GM21515 (cell line): ENCODE measurements at regions not wholly inside any gene's neighbourhood (a gene's known extent, or its start where the extent isn't known, plus 50 kb on each side); places are given as distances from the start of the nearest gene placed in this dataset.
"Not testable (repeated sequence)": the region's sequence is repeated elsewhere in the genome, so short reads cannot be mapped to it uniquely, and the experiment has no call there.

Experiments used
- ATAC-seq: cut with Tn5 transposase; IDR thresholded peaks from one replicate; pipeline ENCODE4 v1.9.1; 2021; ENCODE audit not compliant: unreplicated experiment

- no peak for ATAC-seq
Measured at GRCh38 chr10:52477305-52477704, 163.2 kb downstream of the DKK1 start.

DNA sequence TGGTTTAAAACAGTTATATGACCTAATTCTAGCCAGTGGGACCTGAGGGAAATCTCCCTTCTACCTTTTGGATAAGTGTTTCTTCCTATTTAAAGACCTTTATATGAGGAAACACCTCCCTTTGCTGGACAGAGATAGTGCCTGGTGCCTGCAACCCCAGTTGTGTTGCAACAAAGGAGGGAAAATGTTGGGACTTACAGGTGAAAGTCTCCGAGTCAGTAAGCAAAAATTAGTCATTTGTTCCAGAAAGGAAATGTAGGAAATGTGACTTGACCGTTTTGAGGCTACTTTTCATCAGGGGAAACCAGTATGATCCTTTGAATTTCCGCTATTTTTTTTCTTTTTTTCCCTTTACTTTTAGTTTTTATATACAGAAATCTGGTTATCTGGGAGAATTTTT is 165.5 kb downstream of the DKK1 start:
- ATAC-seq: no peak

- no peak for ATAC-seq
Measured at GRCh38 chr10:52481986-52482555, 168.0 kb downstream of the DKK1 start.

DNA sequence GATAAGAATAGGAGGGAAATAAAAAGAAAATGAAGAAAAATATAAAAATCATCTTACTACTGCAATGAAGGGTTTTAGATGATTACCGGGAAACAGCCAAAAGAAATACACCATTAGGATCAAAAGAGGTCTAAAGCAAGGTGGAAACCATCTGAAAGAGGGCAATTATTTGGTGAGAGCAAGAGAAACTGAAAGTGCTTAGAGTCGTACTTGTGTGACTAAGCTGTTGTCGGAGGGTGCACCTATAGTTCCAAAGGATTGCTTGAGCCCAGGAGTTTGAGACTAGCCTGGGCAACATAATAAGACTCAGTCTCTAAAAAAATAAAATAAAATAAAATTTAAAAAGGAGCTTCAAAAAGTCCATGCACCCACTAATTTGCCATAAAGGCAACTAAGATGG is 169.5 kb downstream of the DKK1 start:
- no peak for ATAC-seq

GRCh38 chr10:52484206-52485065 is 170.4 kb downstream of the DKK1 start:
- no peak for ATAC-seq

DNA sequence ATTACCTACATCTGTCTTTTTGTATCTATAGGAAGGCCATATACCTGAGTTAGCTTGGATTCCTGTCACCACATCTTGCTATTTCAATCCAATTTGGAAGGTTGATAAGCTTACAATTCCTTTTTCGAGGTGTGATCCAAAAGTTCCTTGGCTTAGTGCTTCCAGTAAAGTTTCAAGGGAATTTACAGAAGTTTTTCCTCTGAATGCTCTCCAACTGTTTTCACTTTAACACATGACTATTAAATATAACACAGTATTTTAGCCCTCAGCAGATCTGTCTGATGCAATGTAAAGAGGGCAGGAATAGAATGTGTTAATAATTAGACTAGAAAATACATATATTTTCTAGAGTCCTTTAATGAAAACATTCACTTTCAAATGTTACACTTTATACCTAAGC is 171.4 kb downstream of the DKK1 start:
- no peak for ATAC-seq

GRCh38 chr10:52486840-52487611 is 172.9 kb downstream of the DKK1 start:
- no peak for ATAC-seq

DNA sequence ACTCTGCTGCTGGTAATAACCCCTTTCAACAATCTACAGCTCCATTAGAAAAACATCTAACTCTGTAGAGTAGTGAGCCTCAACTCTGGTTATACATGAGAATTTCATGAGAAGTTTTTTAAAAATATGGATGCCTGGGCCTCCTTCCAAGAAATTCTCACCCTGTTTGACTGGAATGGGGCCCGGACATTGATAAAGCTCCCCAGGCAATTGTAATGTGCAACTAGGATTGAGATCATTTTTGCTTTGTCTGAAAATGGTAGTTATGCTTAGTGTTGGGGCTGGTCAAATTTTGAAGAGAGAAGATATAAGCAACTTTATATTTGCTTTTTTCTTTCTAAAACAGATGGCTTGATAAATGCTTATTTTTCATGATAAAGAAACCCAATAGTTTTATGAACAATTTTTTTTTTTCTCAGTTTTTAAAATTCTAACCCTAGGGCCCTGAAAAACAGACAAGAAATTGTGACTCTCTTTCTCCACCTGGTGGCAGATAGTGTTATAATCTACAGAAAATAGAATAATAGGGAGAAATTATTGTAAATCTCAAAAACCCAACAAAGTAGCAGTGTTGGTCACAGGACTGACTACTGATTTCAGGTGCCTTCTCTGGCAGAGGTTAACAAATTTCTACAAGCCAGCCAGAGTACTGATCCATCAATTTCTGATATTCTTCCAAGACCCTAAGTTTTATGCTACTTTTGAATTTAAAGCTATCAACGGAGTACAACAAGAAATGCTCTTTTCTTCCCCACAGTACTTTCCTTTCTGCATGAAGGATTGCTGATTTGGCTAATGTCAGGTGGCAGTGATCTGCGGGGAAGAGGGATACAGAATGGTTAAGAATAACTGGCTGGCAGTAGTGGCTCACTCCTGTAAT is 174.8 kb downstream of the DKK1 start:
- ATAC-seq: no peak

- ATAC-seq: no peak
Measured at GRCh38 chr10:52491246-52491995, 177.3 kb downstream of the DKK1 start.

DNA sequence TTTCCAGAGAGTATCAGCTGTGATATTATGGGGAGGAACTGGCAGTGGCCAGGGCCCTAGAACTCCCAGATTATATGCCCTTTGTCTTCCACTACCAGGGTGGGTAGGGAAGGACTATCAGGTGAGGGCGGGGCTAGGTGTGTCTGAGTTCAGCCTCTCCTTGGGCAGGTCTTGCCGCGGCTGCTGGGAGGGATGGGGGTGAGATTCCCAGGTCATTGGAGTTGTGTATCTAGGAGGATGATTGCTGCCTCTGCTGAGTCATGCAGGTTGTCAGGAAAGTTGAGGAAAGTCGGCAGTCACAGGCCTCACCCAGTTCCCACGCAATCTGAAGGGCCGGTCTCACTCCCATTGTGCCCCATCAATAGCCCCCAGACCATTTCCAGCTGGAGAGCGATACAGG is 185.2 kb downstream of the DKK1 start:
- ATAC-seq: no peak

DNA sequence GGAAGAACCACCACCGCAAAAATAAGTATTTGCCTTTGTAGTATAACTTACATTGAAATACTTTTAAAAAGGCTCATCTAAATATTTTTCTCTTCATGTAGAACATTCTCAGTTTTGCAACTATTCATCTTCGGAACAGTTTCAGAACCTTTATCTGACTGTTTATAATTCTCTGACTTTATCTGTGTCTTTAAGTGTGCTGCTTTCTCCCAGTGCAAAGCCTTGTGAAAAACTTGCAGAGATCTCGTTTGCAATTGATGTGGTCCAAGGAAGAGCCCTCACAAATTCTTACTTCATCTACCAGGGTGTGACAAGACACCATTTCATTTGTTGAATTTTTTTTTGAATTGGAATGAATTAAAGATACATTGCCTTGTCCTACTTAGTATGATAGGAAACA is 186.4 kb downstream of the DKK1 start:
- no peak for ATAC-seq

GRCh38 chr10:52502237-52502636 is 188.2 kb downstream of the DKK1 start:
- ATAC-seq: no peak

DNA sequence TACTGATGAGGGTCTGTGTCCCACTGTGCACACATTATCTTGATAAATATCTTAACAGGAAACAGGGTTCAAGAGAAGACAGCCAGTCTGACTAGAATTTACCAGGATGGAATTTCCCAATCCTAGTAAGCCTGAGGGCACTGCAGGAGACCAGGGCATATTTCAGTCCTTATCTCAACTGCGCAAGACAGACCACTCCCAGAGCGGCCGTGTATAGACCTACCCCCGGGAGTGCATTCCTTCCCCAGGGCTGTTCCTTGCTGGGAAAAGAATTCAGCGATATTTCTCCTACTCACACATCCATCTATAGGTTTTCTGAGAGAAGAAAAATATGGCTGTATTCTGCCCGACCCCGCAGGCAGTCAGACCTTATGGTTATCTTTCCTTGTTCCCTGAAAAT is 191.3 kb downstream of the DKK1 start:
- not testable (repeated sequence) for ATAC-seq

DNA sequence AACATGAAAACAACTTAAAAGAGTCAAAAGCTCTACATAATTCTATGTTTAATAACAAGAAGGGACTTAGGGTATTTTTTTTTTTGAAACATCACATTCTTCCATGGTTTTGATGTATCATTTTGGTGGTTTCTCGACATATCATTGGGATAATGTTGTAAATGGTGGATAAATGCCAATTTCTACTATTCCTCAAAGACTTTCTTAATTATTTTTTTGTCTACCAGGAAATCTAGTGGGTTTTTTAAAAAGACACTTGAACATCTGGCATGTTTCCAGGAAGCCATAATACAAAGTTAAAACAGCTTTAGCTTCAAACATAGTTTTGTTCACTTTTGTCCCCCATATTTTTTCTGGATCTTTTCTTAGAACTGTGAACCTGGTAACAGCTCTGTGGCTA is 200.4 kb downstream of the DKK1 start:
- no peak for ATAC-seq

DNA sequence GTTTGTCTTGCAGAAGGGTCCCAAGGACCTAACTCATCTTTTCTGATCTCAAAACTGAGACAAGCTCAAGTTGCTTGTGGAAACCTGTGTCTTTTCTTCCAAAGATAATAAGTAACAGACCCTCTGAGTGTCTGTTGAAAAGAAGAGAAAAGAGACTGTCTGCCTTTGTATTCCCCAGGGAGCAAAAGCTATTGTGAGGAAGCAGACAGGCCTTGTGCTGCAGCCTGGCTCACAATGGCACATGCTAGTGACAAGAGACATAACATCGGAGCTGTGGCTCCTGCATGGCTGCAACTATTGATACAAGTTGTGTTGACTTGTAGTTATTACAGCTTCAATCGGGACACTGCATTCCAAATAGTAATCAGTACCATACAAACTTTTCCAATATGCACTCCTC is 202.9 kb downstream of the DKK1 start:
- no peak for ATAC-seq

DNA sequence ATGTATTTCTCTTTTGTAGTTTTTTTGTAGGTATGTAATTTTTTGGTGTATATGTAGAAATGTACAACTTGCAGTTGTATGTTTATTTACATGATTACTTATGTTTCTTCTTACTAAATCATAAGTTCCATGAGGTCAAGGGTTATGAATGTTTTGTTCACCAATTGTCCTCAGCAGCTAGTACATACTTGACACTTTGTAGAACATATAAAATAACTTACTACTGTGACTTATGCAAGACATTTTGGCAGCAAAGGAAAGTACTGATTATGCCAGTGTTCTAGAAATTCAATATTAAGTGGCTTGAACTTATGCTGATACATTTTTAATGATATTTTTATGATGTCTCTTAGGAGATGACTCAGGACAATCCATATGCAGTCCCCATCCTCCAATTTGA is 209.6 kb downstream of the DKK1 start:
- no peak for ATAC-seq

- ATAC-seq: no peak
Measured at GRCh38 chr10:52525761-52526160, 211.7 kb downstream of the DKK1 start.

DNA sequence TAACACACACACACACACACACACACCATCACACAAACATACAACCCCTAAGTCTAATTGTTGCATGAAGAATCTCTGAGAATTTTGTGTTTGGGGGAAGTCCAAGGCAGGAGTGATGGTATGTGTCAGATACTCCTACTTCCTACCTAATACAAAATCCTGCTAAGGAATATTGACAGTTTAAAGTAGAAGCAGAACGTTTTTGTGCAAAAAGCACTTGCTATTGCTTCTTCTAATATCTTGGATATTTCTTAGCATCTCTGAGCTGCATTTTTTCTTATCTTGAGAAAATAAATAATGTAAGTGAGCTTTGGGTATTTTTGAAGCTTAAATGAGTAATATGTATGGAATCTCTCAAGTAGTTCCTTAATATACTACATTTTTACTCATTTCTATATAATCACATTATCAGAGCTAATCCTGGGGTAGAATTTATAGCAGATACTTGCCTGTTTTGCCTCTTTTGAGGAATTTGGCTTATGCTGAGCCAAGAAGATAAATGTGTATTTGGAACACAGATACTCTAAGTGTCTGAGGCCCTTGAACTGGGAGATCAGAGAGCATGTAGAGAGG is 212.3 kb downstream of the DKK1 start:
- no peak for ATAC-seq

GRCh38 chr10:52532650-52533290 is 218.7 kb downstream of the DKK1 start:
- ATAC-seq: no peak
